HEK293 (cell line): ENCODE measurements at regions not wholly inside any gene's neighbourhood (a gene's known extent, or its start where the extent isn't known, plus 50 kb on each side); places are given as distances from the start of the nearest gene placed in this dataset.

Experiments used
- CTCF ChIA-PET: fragments of 350-600 bp; formaldehyde crosslinking; extraction: SDS; loops from one replicate; lab custom pipeline; 2021; ENCODE audit warnings: antibody characterized with exemption; lab: Yijun Ruan, JAX
- POLR2A ChIA-PET: fragments of 300-600 bp; formaldehyde crosslinking; extraction: SDS; loops from one replicate; lab custom pipeline; 2020; ENCODE audit warnings: antibody characterized with exemption, inconsistent platforms; lab: Yijun Ruan, JAX
- H3K27ac ChIP-seq: fragments of 200-500 bp; sonication (Bioruptor generic); 2 replicates; pipeline ENCODE4 v1.5.1; 2014; ENCODE audit warnings: low read depth, low read length, control low read depth, inconsistent platforms; ENCODE audit errors: extremely low read depth
- H3K36me3 ChIP-seq, 2 experiments: fragments of 200-500 bp in 1 of 2; sonication (Bioruptor generic) in 1 of 2; 1 replicate in 1 of 2; 2 replicates in 1 of 2; pipeline ENCODE4 v1.5.1; 2014 to 2017; ENCODE audit warnings: inconsistent platforms in 2 of 2, low read length in 2 of 2; ENCODE audit not compliant: control insufficient read depth in 2 of 2, insufficient read depth in 1 of 2
- H3K4me1 ChIP-seq: fragments of 200-500 bp; sonication (Bioruptor generic); 2 replicates; pipeline ENCODE4 v1.5.1; 2014; ENCODE audit warnings: mild to moderate bottlenecking, low read length, inconsistent platforms; ENCODE audit not compliant: control insufficient read depth, insufficient read depth
- H3K4me3 ChIP-seq: 2 replicates; pipeline ENCODE4 v1.5.1; 2011; ENCODE audit warnings: low read depth, mild to moderate bottlenecking, control low read depth, low read length, moderate library complexity
- H3K9me3 ChIP-seq: fragments of 200-500 bp; sonication (Bioruptor generic); 2 replicates; pipeline ENCODE4 v1.5.1; 2014; ENCODE audit warnings: low read depth, low read length, inconsistent platforms; ENCODE audit not compliant: control insufficient read depth, insufficient read depth
- BCL11B ChIP-seq: fragments of 450-650 bp; formaldehyde crosslinking; IDR thresholded peaks from 2 replicates; pipeline ENCODE4 v1.5.1; 2016; ENCODE audit warnings: low read depth, missing biosample characterization, missing genetic modification characterization
- GLIS1 ChIP-seq: fragments of 450-650 bp; formaldehyde crosslinking; IDR thresholded peaks from 2 replicates; pipeline ENCODE4 v1.5.1; 2016; ENCODE audit warnings: missing biosample characterization, missing genetic modification characterization
- KLF7 ChIP-seq: fragments of 450-650 bp; formaldehyde crosslinking; IDR thresholded peaks from 2 replicates; pipeline ENCODE4 v1.5.1; 2016; ENCODE audit warnings: missing biosample characterization, missing genetic modification characterization, borderline replicate concordance
- OVOL3 ChIP-seq: fragments of 450-650 bp; formaldehyde crosslinking; IDR thresholded peaks from 2 replicates; pipeline ENCODE4 v1.5.1; 2016; ENCODE audit warnings: missing biosample characterization, missing genetic modification characterization
- SP7 ChIP-seq: fragments of 450-650 bp; formaldehyde crosslinking; IDR thresholded peaks from 2 replicates; pipeline ENCODE4 v1.5.1; 2016; ENCODE audit warnings: missing biosample characterization, missing genetic modification characterization
- YY2 ChIP-seq: fragments of 450-650 bp; formaldehyde crosslinking; IDR thresholded peaks from 2 replicates; pipeline ENCODE4 v1.5.1; 2016; ENCODE audit warnings: missing biosample characterization, missing genetic modification characterization
- ZEB2 ChIP-seq: fragments of 450-650 bp; formaldehyde crosslinking; IDR thresholded peaks from 2 replicates; pipeline ENCODE4 v1.5.1; 2016; ENCODE audit warnings: missing biosample characterization, missing genetic modification characterization
- ZNF146 ChIP-seq: fragments of 450-650 bp; formaldehyde crosslinking; IDR thresholded peaks from 2 replicates; pipeline ENCODE4 v1.5.1; 2016; ENCODE audit warnings: missing biosample characterization, missing genetic modification characterization
- ZNF175 ChIP-seq: fragments of 450-650 bp; formaldehyde crosslinking; IDR thresholded peaks from 2 replicates; pipeline ENCODE4 v1.5.1; 2016; ENCODE audit warnings: missing biosample characterization, missing genetic modification characterization
- ZNF214 ChIP-seq: fragments of 450-650 bp; formaldehyde crosslinking; IDR thresholded peaks from 2 replicates; pipeline ENCODE4 v1.5.1; 2017; ENCODE audit warnings: missing biosample characterization, mild to moderate bottlenecking, missing genetic modification characterization, borderline replicate concordance
- ZNF280C ChIP-seq: fragments of 450-650 bp; formaldehyde crosslinking; IDR thresholded peaks from 2 replicates; pipeline ENCODE4 v1.5.1; 2016; ENCODE audit warnings: missing biosample characterization, missing genetic modification characterization
- ZNF280D ChIP-seq: fragments of 450-650 bp; formaldehyde crosslinking; IDR thresholded peaks from 2 replicates; pipeline ENCODE4 v1.5.1; 2016; ENCODE audit warnings: missing biosample characterization, missing genetic modification characterization
- ZNF391 ChIP-seq: fragments of 450-650 bp; formaldehyde crosslinking; IDR thresholded peaks from 2 replicates; pipeline ENCODE4 v1.5.1; 2016; ENCODE audit warnings: low read depth, missing biosample characterization, missing genetic modification characterization, borderline replicate concordance
- ZNF544 ChIP-seq: fragments of 450-650 bp; formaldehyde crosslinking; IDR thresholded peaks from 2 replicates; pipeline ENCODE4 v1.5.0; 2017; ENCODE audit warnings: missing biosample characterization, missing genetic modification characterization
- ZNF555 ChIP-seq: fragments of 450-650 bp; formaldehyde crosslinking; conservative IDR thresholded peaks from 2 replicates; pipeline ENCODE4 v1.5.1; 2017; ENCODE audit warnings: missing biosample characterization, mild to moderate bottlenecking, missing genetic modification characterization, inconsistent platforms
- ZNF600 ChIP-seq: fragments of 450-650 bp; formaldehyde crosslinking; IDR thresholded peaks from 2 replicates; pipeline ENCODE4 v1.5.1; 2016; ENCODE audit warnings: missing biosample characterization, missing genetic modification characterization
- ZNF626 ChIP-seq: fragments of 450-650 bp; sonication (Bioruptor Pico); formaldehyde crosslinking; IDR thresholded peaks from 2 replicates; pipeline ENCODE4 v1.5.1; 2018; ENCODE audit warnings: missing biosample characterization, missing genetic modification characterization, inconsistent platforms
- ZNF701 ChIP-seq: fragments of 450-650 bp; formaldehyde crosslinking; IDR thresholded peaks from 2 replicates; pipeline ENCODE4 v1.5.1; 2016; ENCODE audit warnings: missing biosample characterization, missing genetic modification characterization
- ZNF704 ChIP-seq: fragments of 450-650 bp; formaldehyde crosslinking; IDR thresholded peaks from 2 replicates; pipeline ENCODE4 v1.5.1; 2016; ENCODE audit warnings: missing biosample characterization, missing genetic modification characterization
- ZNF747 ChIP-seq: fragments of 450-650 bp; formaldehyde crosslinking; IDR thresholded peaks from 2 replicates; pipeline ENCODE4 v1.5.1; 2016; ENCODE audit warnings: missing biosample characterization, missing genetic modification characterization
- ZNF792 ChIP-seq: fragments of 450-650 bp; formaldehyde crosslinking; IDR thresholded peaks from 2 replicates; pipeline ENCODE4 v1.5.1; 2016; ENCODE audit warnings: missing biosample characterization, missing genetic modification characterization
- ZNF843 ChIP-seq: fragments of 450-650 bp; formaldehyde crosslinking; IDR thresholded peaks from 2 replicates; pipeline ENCODE4 v1.5.1; 2016; ENCODE audit warnings: missing biosample characterization, missing genetic modification characterization
- ZSCAN16 ChIP-seq: fragments of 450-650 bp; formaldehyde crosslinking; IDR thresholded peaks from 2 replicates; pipeline ENCODE4 v1.5.1; 2016; ENCODE audit warnings: missing biosample characterization, missing genetic modification characterization
- ZSCAN5A ChIP-seq: fragments of 450-650 bp; formaldehyde crosslinking; IDR thresholded peaks from 2 replicates; pipeline ENCODE4 v1.5.1; 2016; ENCODE audit warnings: missing biosample characterization, missing genetic modification characterization
- TF ChIP-seq, protein P1 (sequence below): fragments of 450-650 bp; formaldehyde crosslinking; IDR thresholded peaks from 2 replicates; pipeline ENCODE4 v1.5.1; 2016; ENCODE audit warnings: missing biosample characterization, missing genetic modification characterization

DNA sequence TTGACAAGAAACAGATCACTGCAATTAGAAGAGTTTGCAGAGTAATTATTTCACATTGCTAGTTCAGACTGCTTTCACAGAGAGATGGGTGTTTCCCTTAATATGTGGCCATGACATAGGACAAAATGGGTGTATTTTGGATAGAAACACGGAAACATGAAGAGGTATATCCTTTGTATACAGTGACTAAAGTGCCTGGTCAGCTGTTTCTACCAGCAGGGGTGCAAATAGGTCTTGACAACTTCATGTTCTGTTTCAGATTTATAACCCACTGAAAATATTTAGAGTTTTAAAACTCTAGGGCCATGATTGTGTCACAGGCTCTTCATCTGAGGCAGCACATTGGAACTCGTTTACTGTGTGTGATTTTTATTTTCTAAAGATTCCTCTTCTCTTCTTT lies 357.1 kb upstream of the TNP1 start:
- Histone ChIP-seq H3K36me3 (no peaks in the 10 kb centered on the region), H3K4me3 (no peak overlapping the region), H3K27ac (no peak overlapping the region), H3K9me3 (no peaks in the 10 kb centered on the region), H3K4me1 (no peaks in the 10 kb centered on the region)
- CTCF ChIA-PET: no interaction called here
- TF ChIP-seq YY2 (tag by site-specific recombination) (no peak), GLIS1 (no peak), ZNF391 (no peak), OVOL3 (tag by site-specific recombination) (no peak), ZNF146 (no peak), ZNF626 (tag by site-specific recombination) (no peak), ZSCAN5A (tag by site-specific recombination) (no peak), ZEB2 (tag by site-specific recombination) (no peak), ZNF704 (no peak), SP7 (tag by site-specific recombination) (no peak), ZNF214 (tag by site-specific recombination) (no peak), ZNF792 (tag by site-specific recombination) (no peak), ZNF544 (tag by site-specific recombination) (no peak), KLF7 (no peak), ZSCAN16 (tag by site-specific recombination) (no peak), ZNF600 (tag by site-specific recombination) (no peak), ZNF555 (tag by site-specific recombination) (no peak), ZNF280D (tag by site-specific recombination) (no peak)
- TF ChIP-seq, protein P1, sequence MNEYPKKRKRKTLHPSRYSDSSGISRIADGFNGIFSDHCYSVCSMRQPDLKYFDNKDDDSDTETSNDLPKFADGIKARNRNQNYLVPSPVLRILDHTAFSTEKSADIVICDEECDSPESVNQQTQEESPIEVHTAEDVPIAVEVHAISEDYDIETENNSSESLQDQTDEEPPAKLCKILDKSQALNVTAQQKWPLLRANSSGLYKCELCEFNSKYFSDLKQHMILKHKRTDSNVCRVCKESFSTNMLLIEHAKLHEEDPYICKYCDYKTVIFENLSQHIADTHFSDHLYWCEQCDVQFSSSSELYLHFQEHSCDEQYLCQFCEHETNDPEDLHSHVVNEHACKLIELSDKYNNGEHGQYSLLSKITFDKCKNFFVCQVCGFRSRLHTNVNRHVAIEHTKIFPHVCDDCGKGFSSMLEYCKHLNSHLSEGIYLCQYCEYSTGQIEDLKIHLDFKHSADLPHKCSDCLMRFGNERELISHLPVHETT (tag by site-specific recombination): no peak
- POLR2A ChIA-PET: no interaction called here

DNA sequence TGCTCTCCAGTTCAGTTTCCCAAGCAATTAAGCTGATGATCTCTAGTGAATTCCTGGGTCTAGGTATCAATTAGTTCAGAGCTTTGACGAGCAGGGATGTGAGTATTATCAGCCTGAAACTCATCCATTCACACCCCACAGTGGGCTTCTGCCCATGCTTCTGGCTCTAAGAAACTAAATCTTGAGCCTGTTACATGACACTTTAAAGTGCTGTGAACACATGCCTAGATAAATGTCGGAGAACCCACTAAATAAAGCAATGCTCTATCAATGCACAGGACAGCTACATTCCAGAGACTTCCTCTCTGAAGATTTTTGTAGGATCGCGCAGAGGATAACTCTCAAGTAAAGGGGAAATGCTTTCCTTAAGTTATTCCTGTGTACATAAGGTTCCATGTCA lies 356.5 kb upstream of the TNP1 start:
- Histone ChIP-seq H3K36me3 (no peaks in the 10 kb centered on the region), H3K4me1 (no peaks in the 10 kb centered on the region), H3K4me3 (no peak overlapping the region), H3K9me3 (no peaks in the 10 kb centered on the region), H3K27ac (no peak overlapping the region)
- CTCF ChIA-PET: no interaction called here
- TF ChIP-seq ZNF280C (no peak), ZNF747 (tag by site-specific recombination) (no peak), GLIS1 (no peak), ZNF701 (no peak), ZNF843 (tag by site-specific recombination) (no peak), ZNF175 (no peak), BCL11B (tag by site-specific recombination) (no peak)
- POLR2A ChIA-PET: no interaction called here
